ENCODE measurements at regions not wholly inside any gene's neighbourhood (a gene's known extent, or its start where the extent isn't known, plus 50 kb on each side); places are given as distances from the start of the nearest gene placed in this dataset.

DNA sequence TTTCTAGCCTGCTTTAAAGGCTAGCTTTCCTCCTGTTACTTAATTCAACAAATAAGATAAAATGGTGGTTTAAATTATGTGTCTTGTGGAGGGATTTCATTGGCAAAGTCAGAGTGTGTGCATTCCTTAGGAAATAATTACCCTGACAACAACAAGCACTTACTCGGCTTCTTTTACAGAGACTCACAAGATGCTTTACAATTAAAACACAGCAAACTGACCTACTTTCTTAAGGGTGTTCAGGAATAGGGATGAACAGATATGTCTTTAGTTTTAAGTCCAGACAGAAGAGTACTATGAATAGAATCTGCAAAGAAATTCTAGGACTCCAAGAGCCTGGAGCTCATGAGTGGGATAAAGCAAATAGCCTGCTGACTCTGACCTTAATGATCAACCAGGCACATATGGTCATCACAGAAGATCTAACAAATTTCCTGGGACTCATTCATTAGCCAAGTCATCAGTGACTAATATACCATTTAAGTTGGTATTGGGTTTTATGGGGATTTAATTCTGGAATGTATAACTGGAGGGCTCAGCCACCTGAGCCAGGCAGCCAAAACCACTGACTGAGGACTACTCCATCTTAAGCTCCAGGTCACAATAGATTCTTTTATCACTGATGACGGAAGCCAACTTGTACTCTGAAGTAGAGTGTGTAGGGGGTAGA, 161.8 kb upstream of the RIMS1 start:
- TF ChIP-seq, protein P1, sequence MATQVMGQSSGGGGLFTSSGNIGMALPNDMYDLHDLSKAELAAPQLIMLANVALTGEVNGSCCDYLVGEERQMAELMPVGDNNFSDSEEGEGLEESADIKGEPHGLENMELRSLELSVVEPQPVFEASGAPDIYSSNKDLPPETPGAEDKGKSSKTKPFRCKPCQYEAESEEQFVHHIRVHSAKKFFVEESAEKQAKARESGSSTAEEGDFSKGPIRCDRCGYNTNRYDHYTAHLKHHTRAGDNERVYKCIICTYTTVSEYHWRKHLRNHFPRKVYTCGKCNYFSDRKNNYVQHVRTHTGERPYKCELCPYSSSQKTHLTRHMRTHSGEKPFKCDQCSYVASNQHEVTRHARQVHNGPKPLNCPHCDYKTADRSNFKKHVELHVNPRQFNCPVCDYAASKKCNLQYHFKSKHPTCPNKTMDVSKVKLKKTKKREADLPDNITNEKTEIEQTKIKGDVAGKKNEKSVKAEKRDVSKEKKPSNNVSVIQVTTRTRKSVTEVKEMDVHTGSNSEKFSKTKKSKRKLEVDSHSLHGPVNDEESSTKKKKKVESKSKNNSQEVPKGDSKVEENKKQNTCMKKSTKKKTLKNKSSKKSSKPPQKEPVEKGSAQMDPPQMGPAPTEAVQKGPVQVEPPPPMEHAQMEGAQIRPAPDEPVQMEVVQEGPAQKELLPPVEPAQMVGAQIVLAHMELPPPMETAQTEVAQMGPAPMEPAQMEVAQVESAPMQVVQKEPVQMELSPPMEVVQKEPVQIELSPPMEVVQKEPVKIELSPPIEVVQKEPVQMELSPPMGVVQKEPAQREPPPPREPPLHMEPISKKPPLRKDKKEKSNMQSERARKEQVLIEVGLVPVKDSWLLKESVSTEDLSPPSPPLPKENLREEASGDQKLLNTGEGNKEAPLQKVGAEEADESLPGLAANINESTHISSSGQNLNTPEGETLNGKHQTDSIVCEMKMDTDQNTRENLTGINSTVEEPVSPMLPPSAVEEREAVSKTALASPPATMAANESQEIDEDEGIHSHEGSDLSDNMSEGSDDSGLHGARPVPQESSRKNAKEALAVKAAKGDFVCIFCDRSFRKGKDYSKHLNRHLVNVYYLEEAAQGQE (IDR thresholded peaks at IDR 0.05; ENCODE audit: low read depth): no peak
- TF ChIP-seq, protein P2, sequence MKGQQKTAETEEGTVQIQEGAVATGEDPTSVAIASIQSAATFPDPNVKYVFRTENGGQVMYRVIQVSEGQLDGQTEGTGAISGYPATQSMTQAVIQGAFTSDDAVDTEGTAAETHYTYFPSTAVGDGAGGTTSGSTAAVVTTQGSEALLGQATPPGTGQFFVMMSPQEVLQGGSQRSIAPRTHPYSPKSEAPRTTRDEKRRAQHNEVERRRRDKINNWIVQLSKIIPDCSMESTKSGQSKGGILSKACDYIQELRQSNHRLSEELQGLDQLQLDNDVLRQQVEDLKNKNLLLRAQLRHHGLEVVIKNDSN (IDR thresholded peaks at IDR 0.05): no peak
- no peak for TF ChIP-seq CREB1 (IDR thresholded peaks at IDR 0.05; ENCODE audit: low read depth)
- no peak for TF ChIP-seq TAF1 (IDR thresholded peaks at IDR 0.05; ENCODE audit: low read depth)
- TF ChIP-seq YY1 (IDR thresholded peaks at IDR 0.05; ENCODE audit: low read depth): no peak
- no peak for TF ChIP-seq NFIC (IDR thresholded peaks at IDR 0.05)
- no peak for TF ChIP-seq FOXM1 (IDR thresholded peaks at IDR 0.05; ENCODE audit: borderline replicate concordance, low read depth)
- no peak for TF ChIP-seq EP300 (IDR thresholded peaks at IDR 0.05; ENCODE audit: borderline replicate concordance)
- TF ChIP-seq ZBTB7A (IDR thresholded peaks at IDR 0.05; ENCODE audit: low read depth): no peak

DNA sequence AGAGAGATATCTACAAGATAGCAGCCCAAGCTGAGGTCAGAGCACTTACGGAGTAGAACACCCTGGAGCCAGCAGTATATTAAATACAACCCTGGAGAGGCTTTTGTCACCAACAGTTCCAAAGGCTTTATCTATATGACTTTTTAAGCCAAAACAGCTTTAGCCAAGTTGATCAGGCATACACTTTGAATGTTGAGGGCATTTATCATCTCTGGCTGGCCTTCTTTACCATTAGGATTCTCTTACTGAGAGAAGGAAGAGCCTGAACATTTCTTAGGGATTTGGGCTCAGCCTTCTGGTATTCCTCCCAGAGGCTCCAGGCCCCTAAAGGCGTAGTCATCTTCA, 161.3 kb upstream of the RIMS1 start:
- TF ChIP-seq RAD21 (IDR thresholded peaks at IDR 0.05; ENCODE audit: low read depth) (no peak), ZBTB7A (IDR thresholded peaks at IDR 0.05; ENCODE audit: low read depth) (no peak)
- TF ChIP-seq, protein P3, sequence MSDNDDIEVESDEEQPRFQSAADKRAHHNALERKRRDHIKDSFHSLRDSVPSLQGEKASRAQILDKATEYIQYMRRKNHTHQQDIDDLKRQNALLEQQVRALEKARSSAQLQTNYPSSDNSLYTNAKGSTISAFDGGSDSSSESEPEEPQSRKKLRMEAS (IDR thresholded peaks at IDR 0.05): no peak

DNA sequence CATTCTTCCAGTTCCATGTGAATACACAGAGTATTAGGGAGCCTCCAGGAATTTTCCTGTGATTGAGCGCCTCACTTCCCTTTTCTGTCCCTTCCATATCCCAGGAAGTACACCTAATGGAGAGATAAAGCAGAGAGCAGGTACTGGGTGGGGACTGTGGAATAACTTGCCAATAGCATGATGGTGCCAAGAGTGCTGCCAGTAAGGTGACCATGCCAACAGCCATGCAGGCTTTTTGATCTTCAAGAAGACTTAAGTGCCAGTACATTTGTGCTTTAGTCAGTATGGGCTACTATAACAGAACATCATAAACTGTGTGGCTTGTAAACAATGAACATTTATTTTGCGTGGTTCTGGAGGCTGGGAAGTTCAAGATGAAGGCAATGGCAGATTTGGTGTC, 160.2 kb upstream of the RIMS1 start:
- TF ChIP-seq, protein P2 (IDR thresholded peaks at IDR 0.05): no peak
- TF ChIP-seq EP300 (IDR thresholded peaks at IDR 0.05; ENCODE audit: borderline replicate concordance): no peak
- no peak for TF ChIP-seq CREB1 (IDR thresholded peaks at IDR 0.05; ENCODE audit: low read depth)
- no peak for TF ChIP-seq ZBTB7A (IDR thresholded peaks at IDR 0.05; ENCODE audit: low read depth)
- no peak for TF ChIP-seq CEBPB (IDR thresholded peaks at IDR 0.05)
- TF ChIP-seq TCF12 (IDR thresholded peaks at IDR 0.05; ENCODE audit: low read depth): no peak
- no peak for TF ChIP-seq TEAD4 (IDR thresholded peaks at IDR 0.05)
- TF ChIP-seq RAD21 (IDR thresholded peaks at IDR 0.05; ENCODE audit: low read depth): no peak
- no peak for TF ChIP-seq TAF1 (IDR thresholded peaks at IDR 0.05; ENCODE audit: low read depth)
- TF ChIP-seq, protein P1 (IDR thresholded peaks at IDR 0.05; ENCODE audit: low read depth): no peak
- no peak for TF ChIP-seq NFIC (IDR thresholded peaks at IDR 0.05)
- no peak for TF ChIP-seq FOXM1 (IDR thresholded peaks at IDR 0.05; ENCODE audit: borderline replicate concordance, low read depth)
- TF ChIP-seq, protein P3 (IDR thresholded peaks at IDR 0.05): no peak
- TF ChIP-seq EGR1 (IDR thresholded peaks at IDR 0.05): no peak
- TF ChIP-seq YY1 (IDR thresholded peaks at IDR 0.05; ENCODE audit: low read depth): no peak

DNA sequence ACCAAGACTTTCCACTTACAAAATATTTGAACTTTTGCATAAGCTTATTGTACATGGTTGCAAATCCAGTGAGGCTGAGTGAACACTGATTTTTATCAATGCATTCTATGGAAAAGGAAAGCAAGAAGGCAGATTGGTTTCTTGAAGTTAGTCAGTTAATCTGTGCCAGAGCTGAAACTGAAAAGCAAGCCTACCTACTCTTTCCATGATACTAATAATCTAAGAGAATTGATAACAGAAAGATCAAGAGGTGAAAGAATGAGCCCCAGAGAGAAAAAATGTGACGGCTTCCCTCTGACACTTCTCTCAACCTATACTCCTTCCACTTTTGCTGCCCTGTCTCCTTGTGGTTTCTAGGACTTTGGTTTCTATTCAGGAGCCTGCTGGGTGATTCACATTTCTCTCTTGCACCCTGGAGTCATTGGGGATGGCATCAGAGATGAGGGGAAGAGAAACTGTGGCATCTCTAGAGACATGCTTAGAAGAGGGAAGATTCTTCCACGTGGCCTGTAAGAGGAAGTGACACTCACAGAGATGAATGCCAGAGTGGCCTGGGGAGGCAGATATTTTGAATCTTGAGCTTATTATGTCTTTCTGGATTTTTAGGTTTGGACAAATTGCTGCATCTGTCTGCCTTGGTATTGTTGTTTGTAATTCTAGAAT, 158.6 kb upstream of the RIMS1 start:
- TF ChIP-seq EGR1 (IDR thresholded peaks at IDR 0.05): no peak
- no peak for TF ChIP-seq NFIC (IDR thresholded peaks at IDR 0.05)
- no peak for TF ChIP-seq TCF12 (IDR thresholded peaks at IDR 0.05; ENCODE audit: low read depth)
- TF ChIP-seq RAD21 (IDR thresholded peaks at IDR 0.05; ENCODE audit: low read depth): no peak

DNA sequence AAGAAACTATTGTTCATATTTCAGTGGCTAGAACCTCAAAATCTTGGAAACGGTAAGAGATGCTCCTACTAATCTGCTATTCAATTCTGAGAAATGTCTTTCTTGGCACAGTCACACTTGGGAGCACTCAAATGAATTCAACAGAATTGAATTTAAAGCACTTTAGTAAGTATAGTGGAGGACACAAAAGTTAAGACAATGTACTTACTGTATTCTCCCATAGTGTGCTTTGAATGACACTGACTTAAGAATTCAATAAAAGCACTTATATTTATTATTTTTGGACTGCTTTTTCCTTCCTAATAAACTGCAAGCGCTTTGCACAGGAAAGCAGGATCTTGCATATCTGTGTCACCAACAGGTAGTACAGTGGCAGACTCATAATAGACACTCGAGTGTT, 156.1 kb upstream of the RIMS1 start:
- TF ChIP-seq RAD21 (IDR thresholded peaks at IDR 0.05; ENCODE audit: low read depth): no peak

DNA sequence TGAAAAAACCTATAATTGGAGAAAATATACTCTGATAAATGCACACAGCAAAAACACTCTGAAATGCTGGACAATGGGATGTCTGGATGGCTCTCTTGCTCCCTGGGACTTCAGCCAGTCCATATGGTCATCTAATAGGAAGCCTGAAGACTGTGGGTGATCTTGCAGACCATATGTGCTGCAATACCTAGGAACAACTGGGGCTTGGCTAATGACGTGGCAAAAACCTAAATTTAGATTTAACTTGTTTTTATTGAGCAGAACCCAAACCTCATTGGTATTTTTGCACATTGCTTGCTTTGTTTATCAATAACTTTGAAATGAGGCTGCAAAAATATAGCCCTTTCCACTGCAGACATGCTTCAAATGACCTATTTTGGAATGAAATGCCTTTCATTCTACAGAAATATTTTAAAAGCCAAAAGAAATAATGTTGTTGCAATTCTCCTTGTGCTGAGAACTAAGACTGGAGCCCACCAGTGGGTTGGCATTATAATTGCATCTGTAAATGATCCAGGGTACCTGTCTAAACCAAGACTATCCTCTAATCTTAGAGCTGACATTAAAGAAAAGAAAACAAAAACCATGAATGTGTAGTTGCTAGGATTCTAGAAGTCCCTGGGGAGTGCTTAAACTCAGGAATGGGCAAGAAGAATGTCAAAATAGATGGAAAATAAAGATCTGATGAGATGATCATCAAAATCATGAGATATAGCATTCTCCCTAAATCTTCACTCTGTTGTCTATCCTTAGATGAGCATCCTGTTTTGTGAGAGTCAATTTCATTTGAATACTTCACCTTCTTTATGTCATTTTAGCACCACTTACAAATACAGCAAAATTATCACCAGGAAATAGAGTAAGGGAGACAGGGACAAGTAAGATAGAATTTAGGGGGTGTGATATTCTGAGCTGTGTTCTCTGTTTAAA, 152.1 kb upstream of the RIMS1 start:
- TF ChIP-seq CREB1 (IDR thresholded peaks at IDR 0.05; ENCODE audit: low read depth) (no peak), TEAD4 (IDR thresholded peaks at IDR 0.05) (no peak), RAD21 (IDR thresholded peaks at IDR 0.05; ENCODE audit: low read depth) (no peak), TCF12 (IDR thresholded peaks at IDR 0.05; ENCODE audit: low read depth) (no peak), EP300 (IDR thresholded peaks at IDR 0.05; ENCODE audit: borderline replicate concordance) (no peak)

Measured in Ishikawa (cell line).